ENCODE measurements at regions not wholly inside any gene's neighbourhood (a gene's known extent, or its start where the extent isn't known, plus 50 kb on each side); places are given as distances from the start of the nearest gene placed in this dataset.

GRCh38 chr11:90491466-90491865 lies 268.6 kb upstream of the CHORDC1 start:
- ChIA-PET POLR2A (no interaction called here), CTCF (no interaction called here)
- H3K4me1 ChIP-seq (ENCODE audit: control insufficient read depth, insufficient read depth, low read length): no peaks in the 10 kb centered on the region

GRCh38 chr11:90476442-90477007 lies 253.7 kb upstream of the CHORDC1 start:
- no peak overlapping the region for H3K27ac ChIP-seq (ENCODE audit: extremely low read depth, low read depth, low read length)
- no peaks in the 10 kb centered on the region for H3K4me1 ChIP-seq (ENCODE audit: control insufficient read depth, insufficient read depth, low read length)
- H3K4me3 ChIP-seq (ENCODE audit: low read depth, low read length): no peak overlapping the region
- ChIA-PET POLR2A (no interaction called here), CTCF (interaction anchor here (0.9 to 1.3 kb wide), 2 partner anchors 10 to 16 kb away, joined by 3 read pairs; no protein-coding TSS in a partner anchor)
- H3K9me3 ChIP-seq (ENCODE audit: control insufficient read depth, insufficient read depth, low read depth, low read length): no peaks in the 10 kb centered on the region
- no peaks in the 10 kb centered on the region for H3K36me3 ChIP-seq (ENCODE audit: control insufficient read depth in 2 of 2, insufficient read depth in 1 of 2, low read length in 2 of 2)
- TF ChIP-seq ZBTB48 (tag by site-specific recombination; IDR thresholded peaks at IDR 0.05) (no peak), ZNF610 (tag by site-specific recombination; IDR thresholded peaks at IDR 0.05; ENCODE audit: borderline replicate concordance) (no peak), ZNF654 (tag by site-specific recombination; IDR thresholded peaks at IDR 0.05; ENCODE audit: low read depth) (peak; percentile 20; the same call in 1 of the 2 replicates)

More at GRCh38 chr11:90491466-90491865, 268.6 kb upstream of the CHORDC1 start:
- Histone ChIP-seq H3K27ac (ENCODE audit: extremely low read depth, low read depth, low read length) (no peak overlapping the region), H3K4me3 (ENCODE audit: low read depth, low read length) (no peak overlapping the region), H3K36me3 (ENCODE audit: control insufficient read depth in 2 of 2, insufficient read depth in 1 of 2, low read length in 2 of 2) (no peaks in the 10 kb centered on the region), H3K9me3 (ENCODE audit: control insufficient read depth, insufficient read depth, low read depth, low read length) (no peaks in the 10 kb centered on the region)
- TF ChIP-seq ZNF280C (tag by site-specific recombination; IDR thresholded peaks at IDR 0.05) (no peak), ZNF423 (tag by site-specific recombination; IDR thresholded peaks at IDR 0.05) (no peak), KLF9 (tag by site-specific recombination; IDR thresholded peaks at IDR 0.05; ENCODE audit: low read depth) (no peak), BCL11B (tag by site-specific recombination; IDR thresholded peaks at IDR 0.05; ENCODE audit: low read depth) (no peak), ZNF624 (tag by site-specific recombination; IDR thresholded peaks at IDR 0.05) (no peak)

- no peaks in the 10 kb centered on the region for H3K4me1 ChIP-seq (ENCODE audit: control insufficient read depth, insufficient read depth, low read length)
- POLR2A ChIA-PET: no interaction called here
- H3K4me3 ChIP-seq (ENCODE audit: low read depth, low read length): no peak overlapping the region
- CTCF ChIA-PET: interaction anchor here (0.7 kb wide), 1 partner anchor 534 kb away, joined by 5 read pairs; no protein-coding TSS in a partner anchor
- TF ChIP-seq ZNF214 (tag by site-specific recombination; IDR thresholded peaks at IDR 0.05; ENCODE audit: borderline replicate concordance): no peak
- no peak for TF ChIP-seq ZNF24 (tag by site-specific recombination; IDR thresholded peaks at IDR 0.05)
- TF ChIP-seq ZNF114 (tag by site-specific recombination; IDR thresholded peaks at IDR 0.05): no peak
- no peak for TF ChIP-seq ZNF311 (tag by site-specific recombination; IDR thresholded peaks at IDR 0.05; ENCODE audit: borderline replicate concordance)
- TF ChIP-seq ZSCAN4 (tag by site-specific recombination; IDR thresholded peaks at IDR 0.05): no peak
- TF ChIP-seq ZNF19 (tag by site-specific recombination; IDR thresholded peaks at IDR 0.05; ENCODE audit: low read depth): no peak
- no peak for TF ChIP-seq ZSCAN18 (tag by site-specific recombination; IDR thresholded peaks at IDR 0.05)
- no peak for TF ChIP-seq PBX3 (CRISPR knock-in tag; IDR thresholded peaks at IDR 0.05)
- TF ChIP-seq GLIS1 (tag by site-specific recombination; IDR thresholded peaks at IDR 0.05): no peak
- no peaks in the 10 kb centered on the region for H3K36me3 ChIP-seq (ENCODE audit: control insufficient read depth in 2 of 2, insufficient read depth in 1 of 2, low read length in 2 of 2)
- H3K9me3 ChIP-seq (ENCODE audit: control insufficient read depth, insufficient read depth, low read depth, low read length): no peaks in the 10 kb centered on the region
- H3K27ac ChIP-seq (ENCODE audit: extremely low read depth, low read depth, low read length): no peak overlapping the region
Observed at GRCh38 chr11:90468923-90469322, 246.1 kb upstream of the CHORDC1 start.
